ENCODE measurements at regions not wholly inside any gene's neighbourhood (a gene's known extent, or its start where the extent isn't known, plus 50 kb on each side); places are given as distances from the start of the nearest gene placed in this dataset.

DNA sequence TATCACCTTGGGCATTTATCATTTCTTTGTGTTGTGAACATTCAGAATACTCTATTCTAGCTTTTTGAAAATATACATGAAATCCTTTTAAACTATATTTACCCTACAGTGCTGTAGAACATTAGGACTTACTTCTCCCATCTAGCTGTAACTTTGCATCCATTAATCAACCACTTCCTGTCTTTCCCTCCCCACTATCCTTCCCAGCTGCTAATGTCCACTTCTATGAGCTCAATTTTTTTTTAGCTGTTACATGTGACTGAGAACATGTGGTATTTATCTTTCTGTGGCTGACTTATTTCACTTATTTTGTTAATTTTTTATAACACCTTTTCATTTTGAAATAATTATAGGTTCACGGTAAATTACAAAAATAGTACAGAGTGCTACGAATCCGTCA lies 136.0 kb downstream of the LMNTD1 start:
- TF ChIP-seq CTCF (IDR thresholded peaks at IDR 0.05; ENCODE audit: insufficient read depth, missing control alignments) = no peak
- no peak for DNase-seq (ENCODE audit: insufficient read length, low spot score)
- no peak for FAIRE-seq

DNA sequence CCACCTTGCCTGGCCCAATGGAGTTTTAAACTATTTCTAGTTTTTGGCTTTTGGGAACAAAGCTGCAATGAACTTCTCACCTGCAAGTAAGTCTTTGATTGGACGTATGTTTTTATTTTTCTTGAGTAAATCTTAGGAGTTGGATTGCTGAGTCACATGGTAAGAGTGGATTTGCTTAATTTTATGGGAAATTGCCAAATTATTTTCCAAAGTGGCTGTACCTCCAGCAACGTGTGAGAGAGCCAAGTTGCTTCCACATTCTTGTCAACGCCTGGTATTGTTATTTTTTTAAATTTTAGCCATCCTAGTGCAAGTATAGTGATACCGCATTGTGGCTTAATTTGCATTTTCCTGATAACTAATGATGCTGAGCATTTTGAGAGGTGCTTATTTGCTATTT lies 136.6 kb downstream of the LMNTD1 start:
- DNase-seq (ENCODE audit: insufficient read length, low spot score) = no peak

DNA sequence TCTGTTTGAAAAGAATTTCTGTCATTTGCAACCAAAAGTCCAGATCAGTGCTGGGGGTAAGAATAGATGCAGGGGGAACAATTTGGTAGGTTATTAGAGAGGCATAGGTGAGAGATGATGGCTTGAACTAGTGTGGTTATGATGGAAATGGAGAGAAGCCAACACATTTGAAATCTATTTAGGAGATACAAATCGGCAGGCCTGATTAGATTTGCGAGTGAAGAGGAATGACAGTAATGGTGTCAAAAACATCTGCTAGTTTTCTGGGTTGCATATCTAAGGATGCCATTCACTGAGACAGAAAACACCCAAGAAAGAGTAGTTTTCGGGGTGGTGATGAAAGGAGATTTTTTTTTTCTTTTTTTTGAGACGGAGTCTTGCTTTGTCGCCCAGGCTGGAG lies 138.1 kb downstream of the LMNTD1 start:
- DNase-seq (ENCODE audit: insufficient read length, low spot score) = no peak
- no peak for TF ChIP-seq CTCF (IDR thresholded peaks at IDR 0.05; ENCODE audit: insufficient read depth, missing control alignments)
- no peak for FAIRE-seq

More for the DNA sequence above, 136.6 kb downstream of the LMNTD1 start:
- FAIRE-seq = no peak
- no peak for TF ChIP-seq CTCF (IDR thresholded peaks at IDR 0.05; ENCODE audit: insufficient read depth, missing control alignments)

- DNase-seq (ENCODE audit: insufficient read length, low spot score) (no peak), FAIRE-seq (no peak)
- no peak for TF ChIP-seq CTCF (IDR thresholded peaks at IDR 0.05; ENCODE audit: insufficient read depth, missing control alignments)
Observed at GRCh38 chr12:25412735-25413134, 140.3 kb downstream of the LMNTD1 start.

DNA sequence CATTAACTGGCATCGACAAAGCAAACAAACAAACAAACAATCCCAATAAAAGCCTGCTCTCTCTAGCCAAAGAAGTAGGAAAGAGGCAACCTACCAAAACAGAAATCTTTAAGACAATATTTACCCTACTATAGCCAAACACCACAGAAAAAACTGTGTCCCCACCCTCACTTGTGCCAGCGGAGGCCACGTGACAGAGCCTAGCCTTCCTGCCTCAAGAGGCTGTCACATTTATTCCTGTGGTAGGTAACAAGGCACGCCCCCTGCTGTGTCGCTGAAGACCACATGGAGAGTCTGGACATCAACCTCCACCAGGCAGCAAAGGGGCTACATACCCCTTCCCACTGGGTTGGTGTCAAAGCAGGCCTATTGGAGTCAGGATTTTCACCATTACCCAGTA lies 148.1 kb downstream of the LMNTD1 start:
- no peak for FAIRE-seq
- no peak for TF ChIP-seq CTCF (IDR thresholded peaks at IDR 0.05; ENCODE audit: insufficient read depth, missing control alignments)
- DNase-seq (ENCODE audit: insufficient read length, low spot score) = no peak

DNA sequence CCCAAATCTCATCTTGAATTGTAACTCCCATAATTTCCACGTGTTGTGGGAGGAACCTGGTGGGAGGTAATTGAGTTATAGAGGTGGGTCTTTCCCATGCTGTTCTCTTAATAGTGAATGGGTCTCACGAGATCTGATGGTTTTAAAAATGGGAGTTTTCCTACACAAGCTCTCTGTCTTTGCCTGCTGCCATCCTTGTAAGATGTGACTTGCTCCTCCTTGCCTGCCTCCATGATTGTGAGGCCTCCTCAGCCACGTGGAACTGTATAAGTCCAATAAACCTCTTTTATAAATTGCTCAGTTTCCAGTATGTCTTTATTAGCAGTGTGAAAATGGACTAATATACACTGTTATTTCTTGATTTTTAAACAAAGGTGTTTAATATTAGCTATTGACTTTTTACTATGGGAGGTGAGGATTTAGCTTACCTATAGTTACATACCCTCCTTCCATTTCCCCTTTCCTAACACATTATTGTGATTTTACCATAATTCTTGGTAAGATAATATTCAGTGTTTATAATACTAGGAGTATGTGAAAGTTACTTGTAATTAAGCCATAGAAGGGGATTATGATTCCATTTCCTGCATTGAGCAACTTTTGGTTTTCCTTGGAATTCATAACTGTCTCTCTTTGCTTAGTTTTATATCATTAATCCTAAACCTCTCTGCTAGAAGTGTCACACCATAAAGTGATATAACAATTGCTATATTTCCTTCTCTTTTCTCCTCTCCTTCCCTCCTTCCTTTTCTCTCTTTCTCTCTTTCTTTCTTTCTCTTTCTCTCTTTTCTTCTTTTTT lies 151.0 kb upstream of the KRAS start:
- DNase-seq (ENCODE audit: insufficient read length, low spot score) = no peak
- no peak for FAIRE-seq
- TF ChIP-seq CTCF (IDR thresholded peaks at IDR 0.05; ENCODE audit: insufficient read depth, missing control alignments) = no peak

GRCh38 chr12:25397001-25397400 lies 146.3 kb upstream of the KRAS start:
- DNase-seq (ENCODE audit: insufficient read length, low spot score) (no peak), FAIRE-seq (no peak)
- TF ChIP-seq CTCF (IDR thresholded peaks at IDR 0.05; ENCODE audit: insufficient read depth, missing control alignments) = no peak
